ENCODE measurements at regions not wholly inside any gene's neighbourhood (a gene's known extent, or its start where the extent isn't known, plus 50 kb on each side); places are given as distances from the start of the nearest gene placed in this dataset.

DNA sequence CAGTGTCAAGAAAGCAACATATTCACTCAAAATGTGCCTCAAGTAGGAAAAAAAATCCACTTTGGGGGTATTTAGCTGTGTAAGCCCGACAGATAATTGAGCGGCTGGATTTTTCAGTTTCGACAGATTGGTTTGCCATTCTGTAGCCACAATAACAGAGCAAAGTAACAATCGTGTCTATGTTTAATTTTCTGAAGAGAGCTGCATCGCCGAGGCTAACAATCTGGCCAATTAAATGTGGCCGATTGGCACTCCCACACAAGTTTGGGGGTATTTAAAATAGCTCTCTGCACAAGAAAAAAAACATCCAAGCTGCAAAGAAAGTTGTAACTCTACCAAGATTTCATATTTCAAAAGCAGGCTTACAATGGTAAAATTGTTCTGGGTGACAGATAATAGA, 99.7 kb upstream of the CDH13 start:
- intact Hi-C loops (cut with micrococcal nuclease): no loop called here
- peaks cover 2 to 3% of the 10 kb centered on the region in 2 experiments for H3K27me3 ChIP-seq (ENCODE audit: control insufficient read depth in 2 of 2, insufficient read depth in 2 of 2, low read length in 2 of 2)
- no peak overlapping the region for H3K4me3 ChIP-seq (replicated peaks in 1 of 3; ENCODE audit: insufficient read depth in 1 of 3, low read depth in 1 of 3, low read length in 3 of 3)
- CTCF ChIA-PET: no interaction called here
- no TSS peak for BruUV-seq (replicated peaks)
- no peak overlapping the region for H3K27ac ChIP-seq (ENCODE audit: insufficient read depth, low read depth, low read length)
- POLR2A ChIA-PET: no interaction called here
- no peaks in the 10 kb centered on the region for H4K20me1 ChIP-seq (replicated peaks; ENCODE audit: control insufficient read depth, extremely low read depth, insufficient read depth, low read length)
- dilution Hi-C loops (cut with MboI; ENCODE audit: extremely low pct_ligation_motif_present, low sequenced_read_pairs): no loop called here
- no peak for FAIRE-seq
- H3K36me3 ChIP-seq (ENCODE audit: control insufficient read depth in 2 of 2, extremely low read depth in 1 of 2, insufficient read depth in 2 of 2, low read length in 2 of 2): no peaks in the 10 kb centered on the region
- H3K4me1 ChIP-seq (ENCODE audit: control insufficient read depth, extremely low read depth, insufficient read depth, low read length): no peaks in the 10 kb centered on the region
- H3K9me3 ChIP-seq (replicated peaks; ENCODE audit: control insufficient read depth, insufficient read depth, low read length): no peaks in the 10 kb centered on the region
- H3K79me2 ChIP-seq (ENCODE audit: control insufficient read depth, insufficient read depth, low read length): no peaks in the 10 kb centered on the region
- no peak overlapping the region for H3K9ac ChIP-seq (replicated peaks; ENCODE audit: extremely low read depth, insufficient read depth, low read length)
- no peaks in the 10 kb centered on the region for H3K9me1 ChIP-seq (replicated peaks; ENCODE audit: control insufficient read depth, extremely low read depth, insufficient read depth, low read length)
- H2AFZ ChIP-seq (ENCODE audit: low read depth, low read length): no peak overlapping the region
- H3K4me2 ChIP-seq (ENCODE audit: insufficient read depth, low read length): no peak overlapping the region
- DNase-seq (ENCODE audit: low read depth, low spot score): no peak
- TF ChIP-seq, protein P1, sequence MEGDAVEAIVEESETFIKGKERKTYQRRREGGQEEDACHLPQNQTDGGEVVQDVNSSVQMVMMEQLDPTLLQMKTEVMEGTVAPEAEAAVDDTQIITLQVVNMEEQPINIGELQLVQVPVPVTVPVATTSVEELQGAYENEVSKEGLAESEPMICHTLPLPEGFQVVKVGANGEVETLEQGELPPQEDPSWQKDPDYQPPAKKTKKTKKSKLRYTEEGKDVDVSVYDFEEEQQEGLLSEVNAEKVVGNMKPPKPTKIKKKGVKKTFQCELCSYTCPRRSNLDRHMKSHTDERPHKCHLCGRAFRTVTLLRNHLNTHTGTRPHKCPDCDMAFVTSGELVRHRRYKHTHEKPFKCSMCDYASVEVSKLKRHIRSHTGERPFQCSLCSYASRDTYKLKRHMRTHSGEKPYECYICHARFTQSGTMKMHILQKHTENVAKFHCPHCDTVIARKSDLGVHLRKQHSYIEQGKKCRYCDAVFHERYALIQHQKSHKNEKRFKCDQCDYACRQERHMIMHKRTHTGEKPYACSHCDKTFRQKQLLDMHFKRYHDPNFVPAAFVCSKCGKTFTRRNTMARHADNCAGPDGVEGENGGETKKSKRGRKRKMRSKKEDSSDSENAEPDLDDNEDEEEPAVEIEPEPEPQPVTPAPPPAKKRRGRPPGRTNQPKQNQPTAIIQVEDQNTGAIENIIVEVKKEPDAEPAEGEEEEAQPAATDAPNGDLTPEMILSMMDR (IDR thresholded peaks at IDR 0.05; ENCODE audit: extremely low read depth in 1 of 2, insufficient read depth in 1 of 2, low read depth in 1 of 2, low read length in 2 of 2): no peak

DNA sequence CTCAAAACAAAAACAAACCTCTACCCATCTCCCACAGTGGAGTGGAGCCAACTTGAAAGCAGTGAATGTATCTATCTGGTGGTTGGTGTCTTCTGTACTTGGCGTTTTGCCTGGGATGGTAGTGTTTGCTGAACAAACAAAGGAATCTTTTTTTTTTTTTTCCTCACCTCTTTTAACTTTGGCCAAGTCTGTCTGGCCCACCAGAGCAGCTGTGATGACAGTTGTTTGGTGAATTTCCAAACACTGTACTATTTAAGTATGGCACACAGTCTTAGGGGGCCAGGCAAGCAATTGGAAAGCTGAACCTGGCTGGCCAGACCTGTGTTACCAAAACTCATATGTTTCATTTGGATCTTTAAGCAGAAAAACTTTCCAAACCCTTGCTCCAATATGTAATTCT, 101.8 kb upstream of the CDH13 start:
- no peak overlapping the region for H3K9ac ChIP-seq (replicated peaks; ENCODE audit: extremely low read depth, insufficient read depth, low read length)
- no peak overlapping the region for H3K4me3 ChIP-seq (replicated peaks in 1 of 3; ENCODE audit: insufficient read depth in 1 of 3, low read depth in 1 of 3, low read length in 3 of 3)
- H3K9me1 ChIP-seq (replicated peaks; ENCODE audit: control insufficient read depth, extremely low read depth, insufficient read depth, low read length): no peaks in the 10 kb centered on the region
- no TSS peak for BruUV-seq (replicated peaks)
- no peak overlapping the region for H3K4me2 ChIP-seq (ENCODE audit: insufficient read depth, low read length)
- H3K79me2 ChIP-seq (ENCODE audit: control insufficient read depth, insufficient read depth, low read length): no peaks in the 10 kb centered on the region
- FAIRE-seq (no peak), DNase-seq (ENCODE audit: low read depth, low spot score) (no peak)
- H2AFZ ChIP-seq (ENCODE audit: low read depth, low read length): no peak overlapping the region
- no peaks in the 10 kb centered on the region for H4K20me1 ChIP-seq (replicated peaks; ENCODE audit: control insufficient read depth, extremely low read depth, insufficient read depth, low read length)
- TF ChIP-seq EZH2 (IDR thresholded peaks at IDR 0.05; ENCODE audit: borderline replicate concordance, low read depth, low read length, severe bottlenecking) (no peak), GATA2 (IDR thresholded peaks at IDR 0.05; ENCODE audit: insufficient read depth, insufficient read length, low read depth, low read length) (no peak), JUN (IDR thresholded peaks at IDR 0.05; ENCODE audit: borderline replicate concordance, insufficient read depth, insufficient read length, low read depth) (no peak), POLR2A (IDR thresholded peaks at IDR 0.05; ENCODE audit: low read depth, low read length) (no peak), POLR2AphosphoS5 (IDR thresholded peaks at IDR 0.05; ENCODE audit: insufficient read depth, low read depth, low read length) (no peak), FOS (IDR thresholded peaks at IDR 0.05; ENCODE audit: borderline replicate concordance, insufficient read depth, low read length) (no peak), MYC (IDR thresholded peaks at IDR 0.05; ENCODE audit: low read depth, low read length) (no peak)
- TF ChIP-seq, protein P2, sequence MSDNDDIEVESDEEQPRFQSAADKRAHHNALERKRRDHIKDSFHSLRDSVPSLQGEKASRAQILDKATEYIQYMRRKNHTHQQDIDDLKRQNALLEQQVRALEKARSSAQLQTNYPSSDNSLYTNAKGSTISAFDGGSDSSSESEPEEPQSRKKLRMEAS (IDR thresholded peaks at IDR 0.05; ENCODE audit: insufficient read depth, insufficient read length): no peak
- TF ChIP-seq, protein P1 (IDR thresholded peaks at IDR 0.05; ENCODE audit: extremely low read depth in 1 of 2, insufficient read depth in 1 of 2, low read depth in 1 of 2, low read length in 2 of 2): no peak
- H3K9me3 ChIP-seq (replicated peaks; ENCODE audit: control insufficient read depth, insufficient read depth, low read length): no peaks in the 10 kb centered on the region
- ChIA-PET POLR2A (no interaction called here), CTCF (no interaction called here)
- H3K4me1 ChIP-seq (ENCODE audit: control insufficient read depth, extremely low read depth, insufficient read depth, low read length): no peaks in the 10 kb centered on the region
- H3K27me3 ChIP-seq (ENCODE audit: control insufficient read depth in 2 of 2, insufficient read depth in 2 of 2, low read length in 2 of 2): peaks cover 8 to 17% of the 10 kb centered on the region in 2 experiments
- no peak overlapping the region for H3K27ac ChIP-seq (ENCODE audit: insufficient read depth, low read depth, low read length)
- intact Hi-C loops (cut with micrococcal nuclease): no loop called here
- no peaks in the 10 kb centered on the region for H3K36me3 ChIP-seq (ENCODE audit: control insufficient read depth in 2 of 2, extremely low read depth in 1 of 2, insufficient read depth in 2 of 2, low read length in 2 of 2)
- dilution Hi-C loops (cut with MboI; ENCODE audit: extremely low pct_ligation_motif_present, low sequenced_read_pairs): no loop called here

Data from endothelial cell of umbilical vein (primary cell).